Nephron progenitor cell (in vitro differentiated cells): ENCODE measurements at regions not wholly inside any gene's neighbourhood (a gene's known extent, or its start where the extent isn't known, plus 50 kb on each side); places are given as distances from the start of the nearest gene placed in this dataset.

Source experiments
- DNase-seq: peaks from one replicate; pipeline ENCODE4 v3.0.0; 2021
- H3K27ac Mint-ChIP-seq: 2 replicates; pipeline ENCODE4 v1.8.0; 2021; ENCODE audit warnings: mild to moderate bottlenecking, moderate library complexity, mixed read lengths
- H3K27me3 Mint-ChIP-seq: 2 replicates; pipeline ENCODE4 v1.8.0; 2021; ENCODE audit warnings: mild to moderate bottlenecking, low read depth, mixed read lengths; ENCODE audit not compliant: poor library complexity
- H3K36me3 Mint-ChIP-seq: 2 replicates; pipeline ENCODE4 v1.8.0; 2021; ENCODE audit warnings: low read depth, mixed read lengths
- H3K4me1 Mint-ChIP-seq: 2 replicates; pipeline ENCODE4 v1.8.0; 2021; ENCODE audit warnings: mixed read lengths
- H3K4me3 Mint-ChIP-seq: 2 replicates; pipeline ENCODE4 v1.8.0; 2021; ENCODE audit warnings: mild to moderate bottlenecking, moderate library complexity, mixed read lengths
- H3K9me3 Mint-ChIP-seq: 2 replicates; pipeline ENCODE4 v1.8.0; 2021; ENCODE audit warnings: mild to moderate bottlenecking, moderate library complexity, mixed read lengths
- CTCF ChIP-seq: fragments of 200-600 bp; sonication (generic); IDR thresholded peaks from 2 replicates; pipeline ENCODE4 v1.5.0; 2021; ENCODE audit warnings: antibody characterized with exemption

- Mint-ChIP-seq H3K27ac (no peak overlapping the region), H3K9me3 (no peaks in the 10 kb centered on the region), H3K36me3 (no peaks in the 10 kb centered on the region), H3K4me1 (no peaks in the 10 kb centered on the region), H3K4me3 (no peak overlapping the region), H3K27me3 (no peaks in the 10 kb centered on the region)
- DNase-seq: no peak
- TF ChIP-seq CTCF: no peak
Observed at GRCh38 chr2:157032017-157032416, 225.5 kb upstream of the GALNT5 start.

GRCh38 chr2:157036726-157037125 is 220.8 kb upstream of the GALNT5 start:
- DNase-seq: no peak
- H3K4me3 Mint-ChIP-seq: no peak overlapping the region
- TF ChIP-seq CTCF: no peak
- H3K36me3 Mint-ChIP-seq: no peaks in the 10 kb centered on the region
- H3K9me3 Mint-ChIP-seq: no peaks in the 10 kb centered on the region
- H3K4me1 Mint-ChIP-seq: no peaks in the 10 kb centered on the region
- H3K27ac Mint-ChIP-seq: no peak overlapping the region
- peaks cover 3% of the 10 kb centered on the region for H3K27me3 Mint-ChIP-seq

- no peak for TF ChIP-seq CTCF
- no peak overlapping the region for H3K27ac Mint-ChIP-seq
- H3K9me3 Mint-ChIP-seq: no peaks in the 10 kb centered on the region
- no peak overlapping the region for H3K4me3 Mint-ChIP-seq
- no peaks in the 10 kb centered on the region for H3K4me1 Mint-ChIP-seq
- H3K27me3 Mint-ChIP-seq: no peaks in the 10 kb centered on the region
- H3K36me3 Mint-ChIP-seq: no peaks in the 10 kb centered on the region
- no peak for DNase-seq
Observed at GRCh38 chr2:157043786-157044185, 213.7 kb upstream of the GALNT5 start.

- no peak overlapping the region for H3K4me3 Mint-ChIP-seq
- H3K27me3 Mint-ChIP-seq: no peaks in the 10 kb centered on the region
- TF ChIP-seq CTCF: no peak
- no peaks in the 10 kb centered on the region for H3K36me3 Mint-ChIP-seq
- no peak for DNase-seq
- no peak overlapping the region for H3K27ac Mint-ChIP-seq
- no peaks in the 10 kb centered on the region for H3K4me1 Mint-ChIP-seq
- H3K9me3 Mint-ChIP-seq: no peaks in the 10 kb centered on the region
Observed at GRCh38 chr2:157046396-157046795, 211.1 kb upstream of the GALNT5 start.

GRCh38 chr2:157052685-157053224 is 204.8 kb upstream of the GALNT5 start:
- H3K27me3 Mint-ChIP-seq: no peaks in the 10 kb centered on the region
- H3K9me3 Mint-ChIP-seq: no peaks in the 10 kb centered on the region
- no peak overlapping the region for H3K27ac Mint-ChIP-seq
- DNase-seq: no peak
- H3K36me3 Mint-ChIP-seq: no peaks in the 10 kb centered on the region
- no peaks in the 10 kb centered on the region for H3K4me1 Mint-ChIP-seq
- H3K4me3 Mint-ChIP-seq: no peak overlapping the region
- no peak for TF ChIP-seq CTCF

- H3K4me3 Mint-ChIP-seq: no peak overlapping the region
- no peak for TF ChIP-seq CTCF
- no peaks in the 10 kb centered on the region for H3K27me3 Mint-ChIP-seq
- no peak overlapping the region for H3K27ac Mint-ChIP-seq
- no peaks in the 10 kb centered on the region for H3K9me3 Mint-ChIP-seq
- no peaks in the 10 kb centered on the region for H3K4me1 Mint-ChIP-seq
- no peaks in the 10 kb centered on the region for H3K36me3 Mint-ChIP-seq
- DNase-seq: no peak
Observed at GRCh38 chr2:157053876-157054275, 203.6 kb upstream of the GALNT5 start.
